A549 (cell line): ENCODE measurements at regions not wholly inside any gene's neighbourhood (a gene's known extent, or its start where the extent isn't known, plus 50 kb on each side); places are given as distances from the start of the nearest gene placed in this dataset.

ENCODE experiments used
- ATAC-seq, 2 experiments: fragments of 200-7000 bp in 1 of 2; fragments of >200 bp in 1 of 2; cut with Nextera tagmentation in 1 of 2; cut with Tn5 transposase in 1 of 2; 3 replicates each; pipeline versions ENCODE4 v1.8.0 to v1.9.1; 2018 to 2020; ENCODE audit warnings: mild to moderate bottlenecking in 1 of 2, moderate library complexity in 1 of 2
- CTCF ChIA-PET: fragments of 300-600 bp; sonication (Branson Sonifier 250); formaldehyde crosslinking; extraction: SDS; loops from one replicate; lab custom pipeline; 2021; ENCODE audit warnings: antibody characterized with exemption, inconsistent platforms; lab: Yijun Ruan, JAX
- POLR2A ChIA-PET: fragments of 350-600 bp; formaldehyde crosslinking; extraction: SDS; loops from one replicate; lab custom pipeline; 2021; ENCODE audit warnings: antibody characterized with exemption, inconsistent platforms; lab: Yijun Ruan, JAX
- DNase-seq, 2 experiments: peaks; one replicate each; pipeline versions ENCODE4 v3.0.0 to v3.0.0-alpha.2; 2011 to 2016; ENCODE audit warnings: low read depth in 1 of 2, low spot score in 1 of 2
- FAIRE-seq: peaks from 2 replicates; lab custom pipeline; 2011; peaks lifted over from hg19 to GRCh38; lab: Jason Lieb, UNC
- H3K27ac ChIP-seq, 2 experiments: fragments of >200 bp; sonication (Bioruptor Twin); formaldehyde crosslinking; 3 replicates each; pipeline ENCODE4 v1.5.1; 2016 to 2017
- H3K4me1 ChIP-seq: fragments of >200 bp; sonication (Bioruptor Twin); formaldehyde crosslinking; 3 replicates; pipeline ENCODE4 v1.6.1; 2016
- H3K4me2 ChIP-seq: fragments of >200 bp; sonication (Bioruptor Twin); formaldehyde crosslinking; 3 replicates; pipeline ENCODE4 v1.6.1; 2016
- H3K4me3 ChIP-seq: fragments of >200 bp; sonication (Bioruptor Twin); formaldehyde crosslinking; 3 replicates; pipeline ENCODE4 v1.5.1; 2016
- H3K9me3 ChIP-seq: fragments of >200 bp; sonication (Bioruptor Twin); formaldehyde crosslinking; 3 replicates; pipeline ENCODE4 v1.6.1; 2016
- CBX2 ChIP-seq: fragments of 200-600 bp; sonication (generic); IDR thresholded peaks from 2 replicates; pipeline ENCODE4 v1.6.1; 2016; ENCODE audit warnings: low read depth, mild to moderate bottlenecking, borderline replicate concordance
- CBX8 ChIP-seq: fragments of 200-600 bp; sonication (generic); IDR thresholded peaks from 2 replicates; pipeline ENCODE4 v1.6.1; 2016
- FOSL2 ChIP-seq, 2 experiments: fragments of 450-650 bp in 1 of 2; fragments of >200 bp in 1 of 2; sonication (Bioruptor Twin) in 1 of 2; formaldehyde crosslinking; IDR thresholded peaks; 2 replicates each; pipeline versions ENCODE4 v1.5.0 to v1.6.1; 2016 to 2020; ENCODE audit warnings: mild to moderate bottlenecking in 1 of 2, moderate library complexity in 1 of 2
- FOXS1 ChIP-seq: fragments of 250-450 bp; sonication (Bioruptor Pico); IDR thresholded peaks from 2 replicates; pipeline ENCODE4 v1.5.0; 2020; ENCODE audit warnings: mild to moderate bottlenecking, moderate library complexity
- HOXB13 ChIP-seq: fragments of 250-450 bp; sonication (Bioruptor Pico); IDR thresholded peaks from 2 replicates; pipeline ENCODE4 v1.5.0; 2020; ENCODE audit warnings: low read depth, mild to moderate bottlenecking, moderate library complexity
- HOXB5 ChIP-seq: fragments of 250-450 bp; sonication (Bioruptor Pico); IDR thresholded peaks from 2 replicates; pipeline ENCODE4 v1.5.0; 2020; ENCODE audit warnings: mild to moderate bottlenecking, moderate library complexity
- JUN ChIP-seq, 2 experiments: fragments of >200 bp; sonication (Bioruptor Twin); formaldehyde crosslinking; IDR thresholded peaks; 2 replicates in 1 of 2; 3 replicates in 1 of 2; pipeline ENCODE4 v1.6.1; 2016 to 2017
- KDM1A ChIP-seq: fragments of 200-600 bp; sonication (generic); IDR thresholded peaks from 2 replicates; pipeline ENCODE4 v1.6.1; 2016; ENCODE audit warnings: low read depth, mild to moderate bottlenecking
- KDM5A ChIP-seq: fragments of 200-600 bp; sonication (generic); IDR thresholded peaks from 2 replicates; pipeline ENCODE4 v1.6.1; 2016; ENCODE audit warnings: antibody characterized with exemption, mild to moderate bottlenecking
- MAZ ChIP-seq: fragments of 150-350 bp; IDR thresholded peaks from 2 replicates; pipeline ENCODE4 v1.6.1; 2014; ENCODE audit warnings: antibody characterized with exemption, low read depth, low read length, borderline replicate concordance
- MYC ChIP-seq: IDR thresholded peaks from 2 replicates; pipeline ENCODE4 v1.6.1; 2012; ENCODE audit warnings: mild to moderate bottlenecking, inconsistent platforms, low read length, improper control_type of control experiment, borderline replicate concordance
- NFE2L2 ChIP-seq: fragments of 150-350 bp; conservative IDR thresholded peaks from 2 replicates; pipeline ENCODE4 v1.6.1; 2014; ENCODE audit warnings: low read length
- NPAS2 ChIP-seq: fragments of 250-450 bp; sonication (Bioruptor Pico); IDR thresholded peaks from 2 replicates; pipeline ENCODE4 v1.8.0; 2022; ENCODE audit warnings: mild to moderate bottlenecking, moderate library complexity, borderline replicate concordance
- POLR2AphosphoS2 ChIP-seq: conservative IDR thresholded peaks from 2 replicates; pipeline ENCODE4 v1.6.1; 2012; ENCODE audit warnings: low read length, improper control_type of control experiment, inconsistent platforms
- RAD21 ChIP-seq, 2 experiments: fragments of >200 bp in 1 of 2; sonication (Bioruptor Twin) in 1 of 2; formaldehyde crosslinking in 1 of 2; IDR thresholded peaks in 1 of 2; conservative IDR thresholded peaks in 1 of 2; 2 replicates in 1 of 2; 3 replicates in 1 of 2; pipeline ENCODE4 v1.6.1; 2012 to 2018; ENCODE audit warnings: inconsistent platforms in 1 of 2
- RARB ChIP-seq: fragments of 250-450 bp; sonication (Bioruptor Pico); IDR thresholded peaks from 2 replicates; pipeline ENCODE4 v1.8.0; 2021; ENCODE audit warnings: mild to moderate bottlenecking, moderate library complexity
- RNF2 ChIP-seq: fragments of 200-600 bp; sonication (generic); IDR thresholded peaks from 2 replicates; pipeline ENCODE4 v1.6.1; 2016; ENCODE audit warnings: low read depth, mild to moderate bottlenecking, antibody characterized with exemption, moderate library complexity, borderline replicate concordance
- SREBF2 ChIP-seq: fragments of 450-650 bp; IDR thresholded peaks from 2 replicates; pipeline ENCODE4 v1.6.1; 2014; ENCODE audit warnings: mild to moderate bottlenecking, moderate library complexity
- TP53 ChIP-seq: fragments of 250-450 bp; sonication (Bioruptor Pico); IDR thresholded peaks from 2 replicates; pipeline ENCODE4 v1.5.0; 2021; ENCODE audit warnings: mild to moderate bottlenecking, moderate library complexity
- ZC3H11A ChIP-seq: fragments of 450-650 bp; IDR thresholded peaks from 2 replicates; pipeline ENCODE4 v1.6.1; 2014; ENCODE audit warnings: antibody characterized with exemption, mild to moderate bottlenecking
- ZFP36 ChIP-seq: fragments of 450-650 bp; IDR thresholded peaks from 2 replicates; pipeline ENCODE4 v1.6.1; 2014; ENCODE audit warnings: borderline replicate concordance; ENCODE audit not compliant: partially characterized antibody
- WGBS: methylation state at CpG from one replicate; pipeline ENCODE4 v1.1.6; 2017; ENCODE audit errors: missing lambda C conversion rate; 5-methylcytosine and 5-hydroxymethylcytosine counted together
- TF ChIP-seq, protein P1 (sequence below): IDR thresholded peaks from 2 replicates; pipeline ENCODE4 v1.6.1; 2012
- TF ChIP-seq, protein P2 (sequence below): IDR thresholded peaks from 2 replicates; pipeline ENCODE4 v1.6.1; 2012; ENCODE audit warnings: low read depth, borderline replicate concordance
- TF ChIP-seq, protein P3 (sequence below): fragments of 450-650 bp; IDR thresholded peaks from 2 replicates; pipeline ENCODE4 v1.6.1; 2014; ENCODE audit warnings: antibody characterized with exemption
- TF ChIP-seq, protein P4 (sequence below): fragments of >200 bp; sonication (Bioruptor Twin); formaldehyde crosslinking; IDR thresholded peaks from 2 replicates; pipeline ENCODE4 v1.6.1; 2016
- TF ChIP-seq, protein P5 (sequence below): fragments of >200 bp; sonication (Bioruptor Twin); formaldehyde crosslinking; IDR thresholded peaks from 3 replicates; pipeline ENCODE4 v1.5.1; 2016

DNA sequence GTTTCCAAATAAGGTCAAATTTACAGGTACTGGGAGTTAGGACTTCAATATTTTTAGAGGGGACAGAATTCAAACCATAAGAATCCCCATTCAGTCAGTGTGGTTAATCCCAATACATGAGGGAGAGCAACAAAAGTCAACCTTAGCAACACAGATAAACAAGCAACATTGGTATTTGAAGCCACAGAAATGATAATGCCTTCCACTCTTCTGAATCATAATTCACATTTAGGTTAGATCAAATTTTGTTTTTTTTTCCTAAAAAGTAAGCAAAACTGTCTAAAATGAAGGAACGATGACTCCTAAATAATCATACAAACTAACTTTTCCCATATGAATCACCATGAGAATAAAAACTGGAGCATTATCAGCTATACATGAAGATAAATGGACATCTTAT is 246.0 kb upstream of the TENT5A start (continued):
- TF ChIP-seq, protein P1, sequence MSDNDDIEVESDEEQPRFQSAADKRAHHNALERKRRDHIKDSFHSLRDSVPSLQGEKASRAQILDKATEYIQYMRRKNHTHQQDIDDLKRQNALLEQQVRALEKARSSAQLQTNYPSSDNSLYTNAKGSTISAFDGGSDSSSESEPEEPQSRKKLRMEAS: no peak
- TF ChIP-seq, protein P2, sequence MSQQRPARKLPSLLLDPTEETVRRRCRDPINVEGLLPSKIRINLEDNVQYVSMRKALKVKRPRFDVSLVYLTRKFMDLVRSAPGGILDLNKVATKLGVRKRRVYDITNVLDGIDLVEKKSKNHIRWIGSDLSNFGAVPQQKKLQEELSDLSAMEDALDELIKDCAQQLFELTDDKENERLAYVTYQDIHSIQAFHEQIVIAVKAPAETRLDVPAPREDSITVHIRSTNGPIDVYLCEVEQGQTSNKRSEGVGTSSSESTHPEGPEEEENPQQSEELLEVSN: no peak
- TF ChIP-seq CBX2: no peak

DNA sequence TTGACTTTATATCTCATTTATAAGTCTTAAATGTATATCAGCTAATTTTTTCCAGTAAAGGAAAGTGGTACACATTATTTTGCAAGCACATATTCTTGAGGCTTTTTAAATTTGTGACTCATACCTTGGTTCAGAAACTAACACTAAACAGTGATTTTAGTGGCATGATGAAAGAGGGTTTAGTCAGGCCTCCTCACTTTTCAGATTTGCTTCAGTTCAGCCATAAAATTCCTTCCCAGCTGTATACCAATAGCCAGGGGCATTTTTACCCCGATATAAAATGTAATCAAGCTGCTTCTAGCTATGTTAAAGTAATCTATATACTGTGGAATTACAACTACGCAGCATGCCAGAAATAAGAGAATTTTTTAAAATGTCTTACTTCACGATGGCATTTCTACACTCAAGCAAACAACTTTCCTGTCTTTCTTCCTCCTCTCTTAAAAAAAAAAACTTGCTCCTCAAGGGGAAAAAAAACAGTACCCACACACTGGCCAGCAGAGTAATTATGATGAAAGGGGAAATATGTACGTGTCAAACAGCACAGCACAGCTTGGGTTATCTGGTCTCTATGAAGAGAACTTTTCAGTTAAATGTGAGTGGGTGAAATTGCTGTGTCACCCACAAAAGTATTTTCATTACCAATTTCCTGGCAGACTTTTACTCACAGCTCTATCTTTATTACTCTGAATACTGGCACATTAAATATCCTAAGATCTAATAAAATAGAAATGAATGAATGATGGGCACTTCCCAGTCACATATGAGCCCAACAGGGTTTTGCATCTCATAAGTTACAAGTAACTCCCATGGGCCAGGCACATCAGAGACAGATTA is 244.8 kb upstream of the TENT5A start:
- peak overlapping the region; percentile 66 to 73 for H3K27ac ChIP-seq
- DNase-seq (no peak), ATAC-seq (peak in 1 of 2 experiments; percentile 34; a peak in 1 of 6 replicates), FAIRE-seq (no peak)
- CTCF ChIA-PET: interaction anchor here (1.6 kb wide), 1 partner anchor 8 kb away, joined by 3 read pairs; no protein-coding TSS in a partner anchor
- H3K4me2 ChIP-seq: peak overlapping the region; percentile 50
- 54% methylated on average over 4 of the region's 4 CpGs for WGBS
- TF ChIP-seq NFE2L2 (peak; percentile 28; the same call in 1 of the 2 replicates), KDM5A (no peak), JUN (IDR thresholded peaks at IDR 0.05) (no peak), ZC3H11A (no peak), MAZ (no peak), RAD21 (conservative IDR thresholded peaks at IDR 0.05 in 1 of 2, IDR thresholded peaks at IDR 0.05 in 1 of 2) (no peak), NPAS2 (no peak), FOXS1 (CRISPR knock-in tag) (no peak), FOSL2 (IDR thresholded peaks at IDR 0.05) (no peak), FOSL2 (CRISPR knock-in tag; IDR thresholded peaks at IDR 0.05) (0 out of 2 replicates have a peak, but pooled peaks have one; percentile 13), KDM1A (no peak), SREBF2 (no peak), CBX8 (no peak)
- TF ChIP-seq, protein P3, sequence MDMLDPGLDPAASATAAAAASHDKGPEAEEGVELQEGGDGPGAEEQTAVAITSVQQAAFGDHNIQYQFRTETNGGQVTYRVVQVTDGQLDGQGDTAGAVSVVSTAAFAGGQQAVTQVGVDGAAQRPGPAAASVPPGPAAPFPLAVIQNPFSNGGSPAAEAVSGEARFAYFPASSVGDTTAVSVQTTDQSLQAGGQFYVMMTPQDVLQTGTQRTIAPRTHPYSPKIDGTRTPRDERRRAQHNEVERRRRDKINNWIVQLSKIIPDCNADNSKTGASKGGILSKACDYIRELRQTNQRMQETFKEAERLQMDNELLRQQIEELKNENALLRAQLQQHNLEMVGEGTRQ: no peak
- TF ChIP-seq, protein P4, sequence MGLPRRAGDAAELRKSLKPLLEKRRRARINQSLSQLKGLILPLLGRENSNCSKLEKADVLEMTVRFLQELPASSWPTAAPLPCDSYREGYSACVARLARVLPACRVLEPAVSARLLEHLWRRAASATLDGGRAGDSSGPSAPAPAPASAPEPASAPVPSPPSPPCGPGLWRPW: no peak
- H3K4me1 ChIP-seq: peaks cover 32% of the 10 kb centered on the region
- no peaks in the 10 kb centered on the region for H3K9me3 ChIP-seq
- H3K4me3 ChIP-seq: no peak overlapping the region
- POLR2A ChIA-PET: no interaction called here

- ChIA-PET CTCF (no interaction called here), POLR2A (no interaction called here)
- no peak for ATAC-seq
- H3K9me3 ChIP-seq: no peaks in the 10 kb centered on the region
- FAIRE-seq: no peak
- DNase-seq: no peak
- H3K4me2 ChIP-seq: peak overlapping the region; percentile 50
- H3K4me3 ChIP-seq: no peak overlapping the region
- peaks cover 32% of the 10 kb centered on the region for H3K4me1 ChIP-seq
- H3K27ac ChIP-seq: peak overlapping the region; percentile 66 to 73; a peak in 5 of 6 replicates
- 79% methylated on average over 4 of the region's 4 CpGs for WGBS
- no peak for TF ChIP-seq FOSL2 (IDR thresholded peaks at IDR 0.05)
- no peak for TF ChIP-seq FOSL2 (CRISPR knock-in tag; IDR thresholded peaks at IDR 0.05)
- TF ChIP-seq ZFP36: no peak
- TF ChIP-seq RNF2: no peak
- TF ChIP-seq, protein P5, sequence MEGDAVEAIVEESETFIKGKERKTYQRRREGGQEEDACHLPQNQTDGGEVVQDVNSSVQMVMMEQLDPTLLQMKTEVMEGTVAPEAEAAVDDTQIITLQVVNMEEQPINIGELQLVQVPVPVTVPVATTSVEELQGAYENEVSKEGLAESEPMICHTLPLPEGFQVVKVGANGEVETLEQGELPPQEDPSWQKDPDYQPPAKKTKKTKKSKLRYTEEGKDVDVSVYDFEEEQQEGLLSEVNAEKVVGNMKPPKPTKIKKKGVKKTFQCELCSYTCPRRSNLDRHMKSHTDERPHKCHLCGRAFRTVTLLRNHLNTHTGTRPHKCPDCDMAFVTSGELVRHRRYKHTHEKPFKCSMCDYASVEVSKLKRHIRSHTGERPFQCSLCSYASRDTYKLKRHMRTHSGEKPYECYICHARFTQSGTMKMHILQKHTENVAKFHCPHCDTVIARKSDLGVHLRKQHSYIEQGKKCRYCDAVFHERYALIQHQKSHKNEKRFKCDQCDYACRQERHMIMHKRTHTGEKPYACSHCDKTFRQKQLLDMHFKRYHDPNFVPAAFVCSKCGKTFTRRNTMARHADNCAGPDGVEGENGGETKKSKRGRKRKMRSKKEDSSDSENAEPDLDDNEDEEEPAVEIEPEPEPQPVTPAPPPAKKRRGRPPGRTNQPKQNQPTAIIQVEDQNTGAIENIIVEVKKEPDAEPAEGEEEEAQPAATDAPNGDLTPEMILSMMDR: no peak
- TF ChIP-seq ZC3H11A: no peak
- TF ChIP-seq CBX8: no peak
- no peak for TF ChIP-seq RARB
- no peak for TF ChIP-seq RAD21 (conservative IDR thresholded peaks at IDR 0.05 in 1 of 2, IDR thresholded peaks at IDR 0.05 in 1 of 2)
- TF ChIP-seq HOXB5 (CRISPR knock-in tag): no peak
- TF ChIP-seq HOXB13: no peak
- no peak for TF ChIP-seq JUN (IDR thresholded peaks at IDR 0.05)
- TF ChIP-seq, protein P1: no peak
- TF ChIP-seq MAZ: no peak
- TF ChIP-seq POLR2AphosphoS2: no peak
- no peak for TF ChIP-seq TP53 (CRISPR knock-in tag)
- TF ChIP-seq, protein P4: no peak
- no peak for TF ChIP-seq MYC
These were observed 243.9 kb upstream of the TENT5A start for GRCh38 chr6:81996414-81996813.
